ENCODE measurements at regions not wholly inside any gene's neighbourhood (a gene's known extent, or its start where the extent isn't known, plus 50 kb on each side); places are given as distances from the start of the nearest gene placed in this dataset.

DNA sequence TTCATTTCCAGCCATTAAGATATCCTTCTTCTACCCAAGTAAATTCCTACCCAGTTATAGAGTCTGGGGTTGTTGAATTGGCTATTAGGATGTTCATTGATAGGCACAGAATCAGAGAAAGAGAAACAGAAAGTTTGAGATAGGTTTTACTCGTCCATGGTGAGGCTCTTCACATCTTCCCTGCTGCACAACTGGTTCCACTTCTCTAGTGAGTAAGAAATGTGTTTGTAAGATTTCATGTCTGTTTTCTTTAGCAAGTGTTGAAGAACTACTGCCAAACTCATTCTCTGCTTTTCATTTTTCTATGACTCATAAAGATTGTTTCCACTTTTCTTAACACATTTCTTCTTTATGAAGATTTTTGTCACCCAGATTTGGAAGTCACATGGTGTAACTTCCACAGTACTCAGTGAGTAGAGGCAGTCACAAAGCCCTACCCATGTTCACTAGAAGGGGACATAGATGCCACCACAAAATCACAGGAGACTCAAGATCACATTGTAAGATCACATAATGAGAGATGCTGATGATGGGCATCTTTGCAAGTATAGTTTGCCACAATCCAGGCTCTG, 152.3 kb downstream of the SNX7 start:
- intact Hi-C loops (cut with micrococcal nuclease): loop anchor here (1.0 kb wide), 1 partner anchor 57 kb away; no protein-coding TSS in a partner anchor
- Mint-ChIP-seq H3K27ac (peak overlapping the region; percentile 8), H3K36me3 (ENCODE audit: low read depth) (no peaks in the 10 kb centered on the region), H3K4me3 (peak overlapping the region; percentile 36), H3K4me1 (peaks cover 12% of the 10 kb centered on the region), H3K27me3 (no peaks in the 10 kb centered on the region), H3K9me3 (peaks cover 15% of the 10 kb centered on the region)
- DNase-seq: no peak

- Mint-ChIP-seq H3K27me3 (no peaks in the 10 kb centered on the region), H3K4me3 (no peak overlapping the region), H3K9me3 (peaks cover 6% of the 10 kb centered on the region), H3K27ac (no peak overlapping the region), H3K36me3 (ENCODE audit: low read depth) (no peaks in the 10 kb centered on the region), H3K4me1 (peaks cover 12% of the 10 kb centered on the region)
- intact Hi-C loops (cut with micrococcal nuclease): no loop called here
- DNase-seq: no peak
Observed at GRCh38 chr1:98817821-98818220, 156.3 kb downstream of the SNX7 start.

GRCh38 chr1:98821379-98821778, 159.9 kb downstream of the SNX7 start:
- Mint-ChIP-seq H3K4me3 (no peak overlapping the region), H3K36me3 (ENCODE audit: low read depth) (no peaks in the 10 kb centered on the region), H3K27me3 (no peaks in the 10 kb centered on the region), H3K9me3 (no peaks in the 10 kb centered on the region), H3K27ac (no peak overlapping the region), H3K4me1 (no peaks in the 10 kb centered on the region)
- DNase-seq: peak; percentile 9
- intact Hi-C loops (cut with micrococcal nuclease): no loop called here

- peaks cover 5% of the 10 kb centered on the region for H3K9me3 Mint-ChIP-seq
- H3K4me1 Mint-ChIP-seq: no peaks in the 10 kb centered on the region
- H3K4me3 Mint-ChIP-seq: no peak overlapping the region
- H3K27ac Mint-ChIP-seq: no peak overlapping the region
- intact Hi-C loops (cut with micrococcal nuclease): no loop called here
- peak; percentile 8 for DNase-seq
- H3K36me3 Mint-ChIP-seq (ENCODE audit: low read depth): no peaks in the 10 kb centered on the region
- no peaks in the 10 kb centered on the region for H3K27me3 Mint-ChIP-seq
Observed at GRCh38 chr1:98824736-98825135, 163.2 kb downstream of the SNX7 start.

- Mint-ChIP-seq H3K36me3 (ENCODE audit: low read depth) (no peaks in the 10 kb centered on the region), H3K27me3 (no peaks in the 10 kb centered on the region), H3K9me3 (peaks cover 5% of the 10 kb centered on the region), H3K4me3 (no peak overlapping the region), H3K27ac (no peak overlapping the region), H3K4me1 (no peaks in the 10 kb centered on the region)
- intact Hi-C loops (cut with micrococcal nuclease): no loop called here
- no peak for DNase-seq
Observed at GRCh38 chr1:98827041-98827440, 165.5 kb downstream of the SNX7 start.

DNA sequence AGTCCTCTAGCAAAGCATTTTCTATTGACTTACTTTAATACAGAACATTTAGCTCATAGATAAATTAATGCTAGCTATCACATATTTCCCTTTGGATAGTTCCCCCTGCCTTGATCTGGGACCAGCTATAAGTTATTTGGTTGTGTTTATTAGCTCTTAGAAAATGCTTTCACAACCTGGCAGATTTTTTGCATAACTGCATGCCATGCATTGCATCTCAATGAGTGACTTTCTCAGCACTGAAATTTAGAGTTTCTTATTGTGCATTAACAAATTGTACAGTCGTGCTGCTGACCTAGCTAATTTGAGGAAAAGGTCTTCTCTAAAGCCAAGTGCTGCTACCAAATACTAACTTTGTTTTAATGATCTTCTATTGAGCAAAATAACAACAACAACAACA, 164.8 kb downstream of the PLPPR5 start:
- H3K4me3 Mint-ChIP-seq: no peak overlapping the region
- no peak overlapping the region for H3K27ac Mint-ChIP-seq
- H3K36me3 Mint-ChIP-seq (ENCODE audit: low read depth): no peaks in the 10 kb centered on the region
- no peaks in the 10 kb centered on the region for H3K27me3 Mint-ChIP-seq
- no peak for DNase-seq
- peaks cover 12% of the 10 kb centered on the region for H3K9me3 Mint-ChIP-seq
- intact Hi-C loops (cut with micrococcal nuclease): no loop called here
- no peaks in the 10 kb centered on the region for H3K4me1 Mint-ChIP-seq
